SW480 (cell line): ENCODE measurements at regions not wholly inside any gene's neighbourhood (a gene's known extent, or its start where the extent isn't known, plus 50 kb on each side); places are given as distances from the start of the nearest gene placed in this dataset.
"Not testable (repeated sequence)": the region's sequence is repeated elsewhere in the genome, so short reads cannot be mapped to it uniquely, and the experiment has no call there.

Experiments used
- DNase-seq: peaks from one replicate; pipeline ENCODE4 v3.0.0-alpha.2; 2016; ENCODE audit warnings: low spot score

DNA sequence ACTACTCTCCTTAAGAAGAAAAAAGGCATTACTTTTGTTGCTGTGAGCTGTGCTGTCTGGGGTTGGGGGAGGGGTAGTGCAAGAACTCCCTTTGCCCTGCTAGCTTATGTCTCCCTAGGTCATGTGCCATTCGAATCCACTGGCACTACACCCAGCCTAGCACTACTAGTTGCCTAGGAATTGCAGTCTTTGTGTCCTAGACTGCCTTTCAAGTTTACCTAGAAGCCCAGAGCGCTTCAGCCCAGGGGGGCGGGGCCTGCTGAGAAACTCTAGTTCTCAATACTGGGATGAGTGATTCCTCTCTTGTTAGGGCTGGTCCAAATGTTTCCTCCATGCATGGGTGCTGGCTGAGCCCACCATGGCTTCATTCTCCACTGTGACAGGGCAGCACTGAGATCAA, 1011.5 kb downstream of the PCDH19 start:
- DNase-seq: no peak

- DNase-seq: no peak
Observed at GRCh38 chrX:99397879-99398278, 1012.2 kb downstream of the PCDH19 start.

- DNase-seq: no peak
Observed at GRCh38 chrX:99394456-99394855, 1015.6 kb downstream of the PCDH19 start.

DNA sequence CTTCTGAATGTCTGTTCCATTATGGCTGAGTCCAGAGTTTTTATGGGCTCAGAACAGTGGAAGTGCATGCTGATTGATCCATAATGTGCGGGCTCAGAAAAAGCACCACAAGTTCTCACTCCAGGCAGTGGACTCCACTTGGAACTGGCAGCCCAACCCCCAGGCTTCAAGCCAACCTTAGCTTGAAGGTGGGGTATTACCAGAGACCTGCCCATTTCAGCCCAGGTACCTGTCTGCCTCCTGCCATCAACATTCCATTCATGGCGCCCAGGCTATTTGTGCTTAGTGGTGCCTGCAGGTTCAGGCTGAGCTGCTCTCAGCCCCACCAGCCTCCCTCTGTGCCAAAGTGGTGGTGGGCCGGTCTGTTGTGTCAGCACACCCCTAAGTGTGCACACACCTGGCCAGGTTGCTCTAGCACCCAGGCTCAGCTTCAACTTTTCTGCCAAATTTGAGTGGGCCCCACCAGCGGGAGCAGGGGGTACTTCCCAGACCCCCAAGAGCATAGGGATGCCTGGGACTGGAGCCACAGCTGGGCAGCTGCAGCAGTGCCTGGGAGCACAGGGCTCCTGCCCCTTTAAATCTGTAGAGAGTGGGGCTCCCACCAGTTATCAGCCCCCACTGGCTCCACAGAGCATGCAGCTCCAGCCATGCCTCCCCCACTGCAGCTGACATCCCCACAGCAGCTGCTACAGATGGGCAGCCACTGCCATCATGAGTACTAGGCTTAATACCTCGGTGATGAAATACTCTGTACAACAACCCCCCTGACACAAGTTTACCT, 1025.3 kb downstream of the PCDH19 start:
- no peak for DNase-seq

GRCh38 chrX:99383786-99384185, 1026.3 kb downstream of the PCDH19 start:
- DNase-seq: no peak

- no peak for DNase-seq
Observed at GRCh38 chrX:99371976-99372595, 1038.0 kb downstream of the PCDH19 start.

GRCh38 chrX:99353412-99353811, 1056.7 kb downstream of the PCDH19 start:
- DNase-seq: peak; percentile 86

GRCh38 chrX:99348256-99348655, 1061.8 kb downstream of the PCDH19 start:
- DNase-seq: no peak

GRCh38 chrX:99308302-99308701, 1101.8 kb downstream of the PCDH19 start:
- DNase-seq: no peak

- DNase-seq: no peak
Observed at GRCh38 chrX:99305573-99305972, 1104.5 kb downstream of the PCDH19 start.

GRCh38 chrX:99301990-99302389, 1108.1 kb downstream of the PCDH19 start:
- DNase-seq: peak; percentile 59

GRCh38 chrX:99271641-99272040, 1138.4 kb downstream of the PCDH19 start:
- no peak for DNase-seq

DNA sequence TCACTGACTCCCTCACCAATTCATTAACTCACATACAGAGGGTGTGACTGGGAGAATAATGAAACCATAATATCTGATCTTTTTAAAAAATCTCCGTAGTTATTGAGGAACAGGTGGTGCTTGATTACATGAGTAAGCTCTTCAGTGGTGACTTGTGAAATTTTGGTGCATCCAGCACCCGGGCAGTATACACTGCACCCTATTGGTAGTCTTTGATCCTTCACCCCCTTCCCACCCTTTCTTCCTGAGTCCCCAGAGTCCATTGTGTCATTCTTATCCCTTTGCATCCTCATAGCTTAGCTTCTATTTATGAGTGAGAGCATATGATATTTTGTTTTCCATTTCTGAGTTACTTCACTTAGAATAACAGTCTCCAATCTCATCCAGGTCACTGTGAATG, 1143.8 kb downstream of the PCDH19 start:
- no peak for DNase-seq

GRCh38 chrX:99248180-99248579, 1161.9 kb downstream of the PCDH19 start:
- no peak for DNase-seq

DNA sequence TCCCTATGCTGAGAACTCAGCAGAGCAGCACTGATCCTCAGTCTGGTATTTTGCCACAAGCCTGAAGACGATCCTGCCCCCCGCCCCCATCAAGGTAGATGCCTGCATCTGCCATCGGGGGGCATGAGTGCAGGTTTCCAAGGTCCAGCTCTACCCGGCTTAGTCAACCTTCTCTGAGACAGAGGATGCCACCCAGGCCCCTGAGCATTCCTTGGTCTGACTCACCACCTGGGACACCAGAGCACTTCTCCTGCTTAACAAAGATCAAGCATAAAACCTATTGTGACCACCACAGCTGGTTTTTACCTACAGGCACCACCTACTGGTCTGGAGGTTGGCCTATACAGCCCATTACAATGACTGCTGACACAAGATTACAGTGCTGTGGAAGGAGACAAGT, 1168.1 kb downstream of the PCDH19 start:
- peak; percentile 0 for DNase-seq

DNA sequence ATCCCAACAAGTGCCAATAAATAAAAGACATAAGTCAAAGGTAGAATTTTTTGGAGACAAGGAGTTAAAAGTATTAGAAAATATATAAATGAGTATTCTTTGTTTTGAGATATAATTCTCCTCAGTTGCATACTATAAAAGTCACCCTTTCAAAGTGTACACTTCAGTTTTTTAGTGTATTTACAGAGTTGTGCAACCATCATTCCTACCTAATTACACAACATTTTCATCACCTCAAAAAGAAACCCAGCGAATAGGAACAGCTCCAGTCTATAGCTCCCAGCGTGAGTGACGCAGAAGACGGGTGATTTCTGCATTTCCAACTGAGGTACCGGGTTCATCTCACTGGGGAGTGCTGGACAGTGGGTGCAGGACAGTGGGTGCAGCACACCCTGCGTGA, 1175.7 kb downstream of the PCDH19 start:
- DNase-seq: not testable (repeated sequence)

DNA sequence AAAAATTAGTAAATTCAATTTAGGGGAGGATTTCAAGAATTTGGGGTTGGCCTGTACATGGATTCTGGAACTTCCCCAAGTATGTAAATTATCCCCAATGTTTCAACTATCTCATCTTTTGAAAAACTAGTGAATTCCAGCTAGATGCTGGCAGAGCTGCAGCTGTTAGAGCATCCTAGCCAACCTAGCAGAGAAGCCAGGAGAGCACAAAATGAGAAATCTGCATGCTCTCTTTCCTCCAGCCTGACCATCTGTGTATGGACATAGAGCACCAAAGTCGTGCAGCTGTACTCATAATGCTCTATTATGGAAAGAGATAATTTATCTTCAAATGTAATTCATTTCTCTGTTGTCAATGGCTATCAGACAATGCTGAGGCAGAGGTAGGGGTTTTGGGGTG, 1217.7 kb downstream of the PCDH19 start:
- DNase-seq: no peak

DNA sequence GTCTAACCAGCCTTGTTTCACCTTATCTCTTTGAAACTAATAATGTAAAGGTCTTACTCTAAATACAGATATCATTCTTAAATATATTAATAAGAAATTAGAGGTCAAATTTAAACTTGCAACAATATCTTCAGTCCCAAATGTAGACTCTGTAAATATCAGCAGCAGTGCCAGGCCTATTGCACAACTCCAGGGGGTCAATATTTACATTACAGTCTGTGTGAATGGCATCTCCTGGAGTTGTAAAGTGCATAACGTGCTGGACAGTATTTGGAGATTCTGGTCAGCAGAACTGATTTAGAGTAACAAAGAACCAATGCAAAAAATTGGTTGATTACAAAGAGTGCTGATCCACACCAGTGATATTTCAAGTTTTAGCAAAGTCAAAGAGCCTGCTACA, 1225.9 kb downstream of the PCDH19 start:
- no peak for DNase-seq

GRCh38 chrX:99172958-99173357, 1237.1 kb downstream of the PCDH19 start:
- no peak for DNase-seq

DNA sequence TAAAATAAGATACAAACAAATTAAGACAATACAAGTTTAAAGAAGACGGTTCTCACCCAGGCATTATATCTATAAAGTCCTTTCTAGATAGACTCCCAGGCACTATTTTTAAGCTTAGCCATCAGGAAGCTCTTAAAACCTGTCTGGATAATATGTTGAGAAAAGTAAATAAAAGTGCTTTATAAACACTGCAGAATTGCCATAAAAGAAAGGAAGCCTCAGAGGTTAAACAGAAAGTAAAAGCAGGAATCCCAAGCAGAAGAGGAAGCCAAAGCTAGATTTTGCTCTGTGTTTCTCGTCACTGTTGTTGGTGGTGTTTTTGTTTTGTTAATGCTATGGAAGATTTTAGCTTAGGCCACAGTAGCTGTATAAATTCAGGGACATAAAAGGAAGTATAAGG, 1267.3 kb downstream of the PCDH19 start:
- no peak for DNase-seq

DNA sequence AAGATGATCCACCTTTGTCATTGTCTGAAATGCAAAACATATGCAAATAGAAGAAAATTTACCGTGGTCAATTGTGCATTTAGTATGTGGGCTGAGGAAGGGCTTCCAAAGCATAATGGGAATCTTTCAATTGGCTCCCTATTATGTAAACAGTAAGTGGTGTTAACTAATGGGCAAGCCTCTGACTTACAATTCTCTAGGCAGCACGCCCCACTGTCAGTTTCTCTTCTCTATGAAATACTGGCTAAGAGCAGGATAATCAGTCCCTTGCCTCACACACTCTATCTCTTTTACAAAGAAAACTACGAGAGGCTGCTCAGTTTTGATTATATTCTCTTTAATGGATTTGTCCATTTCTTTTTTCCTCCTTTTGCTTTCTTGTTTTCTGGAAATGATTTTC, 1272.6 kb downstream of the PCDH19 start:
- no peak for DNase-seq

GRCh38 chrX:99117011-99117410, 1293.1 kb downstream of the PCDH19 start:
- no peak for DNase-seq

DNA sequence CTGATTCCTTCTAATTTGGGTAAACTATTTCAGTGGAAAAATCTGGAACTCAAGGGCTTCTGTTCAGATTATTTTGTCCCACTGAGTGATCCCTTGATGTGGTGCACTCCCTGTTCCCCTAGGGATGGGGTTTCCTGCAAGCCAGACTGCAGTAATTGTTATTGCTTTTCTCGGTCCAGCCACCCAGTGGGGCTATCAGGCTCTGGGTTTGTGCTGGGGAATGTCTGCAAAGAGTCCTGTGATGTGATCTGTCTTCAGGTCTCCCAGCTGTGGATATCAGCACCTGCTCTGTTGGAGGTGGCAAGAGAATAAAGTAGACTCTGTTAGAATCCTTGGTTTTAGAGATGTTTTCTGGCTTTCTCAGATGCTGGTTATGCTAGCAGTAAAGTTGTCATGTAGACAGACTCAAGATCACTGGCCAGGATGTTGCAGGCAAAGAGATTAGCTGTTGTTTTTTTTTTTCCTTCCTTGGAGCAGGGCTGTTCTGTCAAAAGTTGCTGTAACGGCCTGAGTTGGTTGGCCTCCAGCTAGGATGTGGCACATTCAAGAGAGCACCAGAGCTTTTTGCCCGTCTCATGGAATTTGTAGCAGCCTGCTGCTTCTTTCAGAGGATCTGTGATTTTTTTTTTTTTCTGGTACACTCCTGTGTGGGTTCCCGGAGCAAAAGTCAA, 1314.0 kb downstream of the PCDH19 start:
- no peak for DNase-seq
